A549 (cell line): ENCODE measurements at regions not wholly inside any gene's neighbourhood (a gene's known extent, or its start where the extent isn't known, plus 50 kb on each side); places are given as distances from the start of the nearest gene placed in this dataset.

ENCODE experiments used
- ATAC-seq, 2 experiments: fragments of 200-7000 bp in 1 of 2; fragments of >200 bp in 1 of 2; cut with Nextera tagmentation in 1 of 2; cut with Tn5 transposase in 1 of 2; 3 replicates each; pipeline versions ENCODE4 v1.8.0 to v1.9.1; 2018 to 2020; ENCODE audit warnings: mild to moderate bottlenecking in 1 of 2, moderate library complexity in 1 of 2
- CTCF ChIA-PET: fragments of 300-600 bp; sonication (Branson Sonifier 250); formaldehyde crosslinking; extraction: SDS; loops from one replicate; lab custom pipeline; 2021; ENCODE audit warnings: antibody characterized with exemption, inconsistent platforms; lab: Yijun Ruan, JAX
- POLR2A ChIA-PET: fragments of 350-600 bp; formaldehyde crosslinking; extraction: SDS; loops from one replicate; lab custom pipeline; 2021; ENCODE audit warnings: antibody characterized with exemption, inconsistent platforms; lab: Yijun Ruan, JAX
- DNase-seq, 2 experiments: peaks; one replicate each; pipeline versions ENCODE4 v3.0.0 to v3.0.0-alpha.2; 2011 to 2016; ENCODE audit warnings: low read depth in 1 of 2, low spot score in 1 of 2
- FAIRE-seq: peaks from 2 replicates; lab custom pipeline; 2011; peaks lifted over from hg19 to GRCh38; lab: Jason Lieb, UNC
- H3K27ac ChIP-seq, 2 experiments: fragments of >200 bp; sonication (Bioruptor Twin); formaldehyde crosslinking; 3 replicates each; pipeline ENCODE4 v1.5.1; 2016 to 2017
- H3K4me1 ChIP-seq: fragments of >200 bp; sonication (Bioruptor Twin); formaldehyde crosslinking; 3 replicates; pipeline ENCODE4 v1.6.1; 2016
- H3K4me2 ChIP-seq: fragments of >200 bp; sonication (Bioruptor Twin); formaldehyde crosslinking; 3 replicates; pipeline ENCODE4 v1.6.1; 2016
- H3K4me3 ChIP-seq: fragments of >200 bp; sonication (Bioruptor Twin); formaldehyde crosslinking; 3 replicates; pipeline ENCODE4 v1.5.1; 2016
- H3K9me3 ChIP-seq: fragments of >200 bp; sonication (Bioruptor Twin); formaldehyde crosslinking; 3 replicates; pipeline ENCODE4 v1.6.1; 2016
- ATOH8 ChIP-seq: fragments of 250-450 bp; sonication (Bioruptor Pico); IDR thresholded peaks from 2 replicates; pipeline ENCODE4 v1.5.0; 2020; ENCODE audit warnings: low read depth, mild to moderate bottlenecking, moderate library complexity
- BHLHE40 ChIP-seq: IDR thresholded peaks from 2 replicates; pipeline ENCODE4 v1.6.1; 2012; ENCODE audit warnings: low read depth, low read length, inconsistent platforms
- E2F6 ChIP-seq: IDR thresholded peaks from 2 replicates; pipeline ENCODE4 v1.6.1; 2012; ENCODE audit warnings: low read depth, borderline replicate concordance
- EHF ChIP-seq: fragments of 250-450 bp; sonication (Bioruptor Pico); IDR thresholded peaks from 2 replicates; pipeline ENCODE4 v1.5.0; 2020; ENCODE audit warnings: mild to moderate bottlenecking
- ELK1 ChIP-seq: fragments of 150-350 bp; IDR thresholded peaks from 2 replicates; pipeline ENCODE4 v1.6.1; 2014; ENCODE audit warnings: low read depth, mild to moderate bottlenecking, low read length
- EP300 ChIP-seq, 2 experiments: fragments of >200 bp; sonication (Bioruptor Twin); formaldehyde crosslinking; IDR thresholded peaks; 2 replicates in 1 of 2; 3 replicates in 1 of 2; pipeline ENCODE4 v1.6.1; 2016 to 2017
- FOSB ChIP-seq: fragments of 250-450 bp; sonication (Bioruptor Pico); IDR thresholded peaks from 2 replicates; pipeline ENCODE4 v1.5.0; 2020; ENCODE audit warnings: mild to moderate bottlenecking, moderate library complexity
- HDAC2 ChIP-seq: fragments of 200-600 bp; sonication (generic); IDR thresholded peaks from 2 replicates; pipeline ENCODE4 v1.6.1; 2016
- HOXB5 ChIP-seq: fragments of 250-450 bp; sonication (Bioruptor Pico); IDR thresholded peaks from 2 replicates; pipeline ENCODE4 v1.5.0; 2020; ENCODE audit warnings: mild to moderate bottlenecking, moderate library complexity
- JUN ChIP-seq, 2 experiments: fragments of >200 bp; sonication (Bioruptor Twin); formaldehyde crosslinking; IDR thresholded peaks; 2 replicates in 1 of 2; 3 replicates in 1 of 2; pipeline ENCODE4 v1.6.1; 2016 to 2017
- KDM5A ChIP-seq: fragments of 200-600 bp; sonication (generic); IDR thresholded peaks from 2 replicates; pipeline ENCODE4 v1.6.1; 2016; ENCODE audit warnings: antibody characterized with exemption, mild to moderate bottlenecking
- MAZ ChIP-seq: fragments of 150-350 bp; IDR thresholded peaks from 2 replicates; pipeline ENCODE4 v1.6.1; 2014; ENCODE audit warnings: antibody characterized with exemption, low read depth, low read length, borderline replicate concordance
- NFE2L2 ChIP-seq: fragments of 150-350 bp; conservative IDR thresholded peaks from 2 replicates; pipeline ENCODE4 v1.6.1; 2014; ENCODE audit warnings: low read length
- NR3C1 ChIP-seq: fragments of >200 bp; sonication (Bioruptor Twin); formaldehyde crosslinking; IDR thresholded peaks from 3 replicates; pipeline ENCODE4 v1.6.1; 2017
- PHF8 ChIP-seq: fragments of 200-600 bp; sonication (generic); IDR thresholded peaks from 2 replicates; pipeline ENCODE4 v1.6.1; 2016; ENCODE audit warnings: low read depth, mild to moderate bottlenecking, antibody characterized with exemption, moderate library complexity, borderline replicate concordance
- POLR2A ChIP-seq: IDR thresholded peaks from 2 replicates; pipeline ENCODE4 v1.6.1; 2012; ENCODE audit warnings: mild to moderate bottlenecking, low read length
- RARB ChIP-seq: fragments of 250-450 bp; sonication (Bioruptor Pico); IDR thresholded peaks from 2 replicates; pipeline ENCODE4 v1.8.0; 2021; ENCODE audit warnings: mild to moderate bottlenecking, moderate library complexity
- RCOR1 ChIP-seq: fragments of 150-350 bp; IDR thresholded peaks from 2 replicates; pipeline ENCODE4 v1.6.1; 2014; ENCODE audit warnings: antibody characterized with exemption, low read length, low read depth
- REST ChIP-seq: fragments of 200-600 bp; sonication (generic); IDR thresholded peaks from 2 replicates; pipeline ENCODE4 v1.6.1; 2016; ENCODE audit warnings: antibody characterized with exemption, mild to moderate bottlenecking, moderate library complexity
- RFX5 ChIP-seq: fragments of 450-650 bp; IDR thresholded peaks from 2 replicates; pipeline ENCODE4 v1.7.1; 2014; ENCODE audit warnings: antibody characterized with exemption, mild to moderate bottlenecking, moderate library complexity
- RNF2 ChIP-seq: fragments of 200-600 bp; sonication (generic); IDR thresholded peaks from 2 replicates; pipeline ENCODE4 v1.6.1; 2016; ENCODE audit warnings: low read depth, mild to moderate bottlenecking, antibody characterized with exemption, moderate library complexity, borderline replicate concordance
- SREBF2 ChIP-seq: fragments of 450-650 bp; IDR thresholded peaks from 2 replicates; pipeline ENCODE4 v1.6.1; 2014; ENCODE audit warnings: mild to moderate bottlenecking, moderate library complexity
- TFCP2L1 ChIP-seq: fragments of 250-450 bp; sonication (Bioruptor Pico); IDR thresholded peaks from 2 replicates; pipeline ENCODE4 v1.5.0; 2021; ENCODE audit warnings: mild to moderate bottlenecking
- USF2 ChIP-seq: fragments of 450-650 bp; IDR thresholded peaks from 2 replicates; pipeline ENCODE4 v1.6.1; 2014; ENCODE audit warnings: antibody characterized with exemption
- ZSCAN20 ChIP-seq: fragments of 250-450 bp; sonication (Bioruptor Pico); IDR thresholded peaks from 2 replicates; pipeline ENCODE4 v1.8.0; 2022; ENCODE audit warnings: mild to moderate bottlenecking, moderate library complexity
- WGBS: methylation state at CpG from one replicate; pipeline ENCODE4 v1.1.6; 2017; ENCODE audit errors: missing lambda C conversion rate; 5-methylcytosine and 5-hydroxymethylcytosine counted together

- TF ChIP-seq REST (no peak), E2F6 (no peak), RNF2 (no peak)
These were observed 176.1 kb downstream of the ID4 start (continued) for GRCh38 chr6:20013066-20013861.

- ChIA-PET POLR2A (no interaction called here), CTCF (no interaction called here)
- FAIRE-seq (no peak), DNase-seq (no peak), ATAC-seq (no peak)
- WGBS: 8% methylated on average over 1 of the region's 1 CpG
- no peak overlapping the region for H3K4me3 ChIP-seq
- no peak overlapping the region for H3K27ac ChIP-seq
- H3K4me2 ChIP-seq: no peak overlapping the region
- TF ChIP-seq HOXB5 (no peak), JUN (IDR thresholded peaks at IDR 0.05) (no peak), POLR2A (no peak), REST (no peak), HDAC2 (no peak), RFX5 (no peak)
- no peaks in the 10 kb centered on the region for H3K9me3 ChIP-seq
- no peaks in the 10 kb centered on the region for H3K4me1 ChIP-seq
These were observed 177.3 kb downstream of the ID4 start for GRCh38 chr6:20014508-20014907.

GRCh38 chr6:20020526-20020925 lies 183.4 kb downstream of the ID4 start:
- Histone ChIP-seq H3K4me1 (no peaks in the 10 kb centered on the region), H3K4me3 (no peak overlapping the region), H3K27ac (no peak overlapping the region), H3K9me3 (no peaks in the 10 kb centered on the region), H3K4me2 (no peak overlapping the region)
- TF ChIP-seq BHLHE40 (no peak), RARB (CRISPR knock-in tag) (no peak), HOXB5 (no peak), ZSCAN20 (no peak), EP300 (IDR thresholded peaks at IDR 0.05) (no peak), KDM5A (no peak), MAZ (no peak), EHF (no peak), JUN (IDR thresholded peaks at IDR 0.05) (no peak), TFCP2L1 (no peak), HDAC2 (no peak), SREBF2 (no peak), ATOH8 (CRISPR knock-in tag) (no peak), FOSB (CRISPR knock-in tag) (no peak), RCOR1 (no peak), ELK1 (no peak), NR3C1 (no peak), NFE2L2 (no peak), USF2 (no peak), PHF8 (no peak)
- no peak for DNase-seq
- 20% methylated on average over 1 of the region's 1 CpG for WGBS
- no peak for FAIRE-seq
- POLR2A ChIA-PET: no interaction called here
- ATAC-seq: no peak
- CTCF ChIA-PET: no interaction called here
